ENCODE measurements at regions not wholly inside any gene's neighbourhood (a gene's known extent, or its start where the extent isn't known, plus 50 kb on each side); places are given as distances from the start of the nearest gene placed in this dataset.

GRCh38 chr11:116471608-116472256 lies 301.1 kb downstream of the BUD13 start:
- TF ChIP-seq POLR2A (IDR thresholded peaks at IDR 0.05) (no peak), CTCF (IDR thresholded peaks at IDR 0.05) (no peak)
